ENCODE measurements at regions not wholly inside any gene's neighbourhood (a gene's known extent, or its start where the extent isn't known, plus 50 kb on each side); places are given as distances from the start of the nearest gene placed in this dataset.

DNA sequence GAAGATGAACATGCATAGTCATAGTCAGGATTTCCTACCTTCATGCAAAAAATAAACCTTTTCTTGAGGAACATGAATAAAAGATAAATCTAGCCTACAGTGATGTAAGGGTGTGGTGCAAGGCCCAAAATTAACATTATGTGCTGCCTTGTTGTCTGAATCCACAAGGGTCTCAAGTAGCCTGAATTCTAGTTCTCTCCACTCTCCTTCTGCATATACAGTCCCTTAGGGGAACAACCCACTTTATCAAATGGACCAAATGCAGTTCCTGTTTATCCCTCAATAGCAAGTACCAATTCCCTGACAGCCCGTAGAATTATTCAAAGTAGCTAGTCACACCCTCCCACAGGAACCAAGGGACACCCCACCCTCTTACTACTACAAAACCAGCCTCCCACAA lies 284.0 kb downstream of the ZIC4 start:
- Histone ChIP-seq H3K9me2 (ENCODE audit: insufficient read depth) (no peaks in the 10 kb centered on the region), H3K4me3 (replicated peaks in 1 of 2; ENCODE audit: low read depth in 1 of 2, low read length in 2 of 2) (no peak overlapping the region), H3K4me1 (ENCODE audit: control insufficient read depth in 1 of 2, insufficient read depth in 2 of 2, low read length in 2 of 2) (no peaks in the 10 kb centered on the region), H3K36me3 (ENCODE audit: control insufficient read depth in 1 of 2, insufficient read depth in 2 of 2, low read length in 2 of 2) (no peaks in the 10 kb centered on the region), H3K27ac (ENCODE audit: low read depth, low read length) (no peak overlapping the region), H4K20me1 (ENCODE audit: insufficient read depth) (no peaks in the 10 kb centered on the region), H3K79me2 (ENCODE audit: insufficient read depth, low read length) (no peaks in the 10 kb centered on the region), H3K27me3 (ENCODE audit: insufficient read depth, low read length) (no peaks in the 10 kb centered on the region), H3K4me2 (ENCODE audit: low read length) (no peak overlapping the region), H3K9me3 (ENCODE audit: control insufficient read depth in 1 of 2, insufficient read depth in 1 of 2, low read depth in 1 of 2, low read length in 2 of 2) (no peaks in the 10 kb centered on the region), H2AFZ (ENCODE audit: low read depth, low read length, poor library complexity, severe bottlenecking) (no peak overlapping the region), H3K9ac (ENCODE audit: low read length) (no peak overlapping the region)
- intact Hi-C loops (cut with micrococcal nuclease): no loop called here
- TF ChIP-seq, protein P1, sequence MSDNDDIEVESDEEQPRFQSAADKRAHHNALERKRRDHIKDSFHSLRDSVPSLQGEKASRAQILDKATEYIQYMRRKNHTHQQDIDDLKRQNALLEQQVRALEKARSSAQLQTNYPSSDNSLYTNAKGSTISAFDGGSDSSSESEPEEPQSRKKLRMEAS (IDR thresholded peaks at IDR 0.05): no peak
- no peak for TF ChIP-seq ZNF274 (IDR thresholded peaks at IDR 0.05; ENCODE audit: low read depth, low read length)
- TF ChIP-seq EGR1 (IDR thresholded peaks at IDR 0.05; ENCODE audit: low read depth): no peak
- no peak for TF ChIP-seq POLR2A (IDR thresholded peaks at IDR 0.05; ENCODE audit: borderline replicate concordance, extremely low read depth, insufficient read depth, insufficient read length)
- no peak for TF ChIP-seq YY1 (IDR thresholded peaks at IDR 0.05; ENCODE audit: extremely low read depth, insufficient replicate concordance, low read depth, low read length)
- no peak for TF ChIP-seq FOSL1 (IDR thresholded peaks at IDR 0.05; ENCODE audit: low read depth)
- TF ChIP-seq SRF (IDR thresholded peaks at IDR 0.05; ENCODE audit: low read depth): no peak
- TF ChIP-seq EZH2phosphoT487 (IDR thresholded peaks at IDR 0.05; ENCODE audit: borderline replicate concordance): no peak
- TF ChIP-seq CEBPB (IDR thresholded peaks at IDR 0.05; ENCODE audit: low read depth): no peak
- TF ChIP-seq CBX3 (IDR thresholded peaks at IDR 0.05; ENCODE audit: low read depth): no peak
- TF ChIP-seq, protein P2, sequence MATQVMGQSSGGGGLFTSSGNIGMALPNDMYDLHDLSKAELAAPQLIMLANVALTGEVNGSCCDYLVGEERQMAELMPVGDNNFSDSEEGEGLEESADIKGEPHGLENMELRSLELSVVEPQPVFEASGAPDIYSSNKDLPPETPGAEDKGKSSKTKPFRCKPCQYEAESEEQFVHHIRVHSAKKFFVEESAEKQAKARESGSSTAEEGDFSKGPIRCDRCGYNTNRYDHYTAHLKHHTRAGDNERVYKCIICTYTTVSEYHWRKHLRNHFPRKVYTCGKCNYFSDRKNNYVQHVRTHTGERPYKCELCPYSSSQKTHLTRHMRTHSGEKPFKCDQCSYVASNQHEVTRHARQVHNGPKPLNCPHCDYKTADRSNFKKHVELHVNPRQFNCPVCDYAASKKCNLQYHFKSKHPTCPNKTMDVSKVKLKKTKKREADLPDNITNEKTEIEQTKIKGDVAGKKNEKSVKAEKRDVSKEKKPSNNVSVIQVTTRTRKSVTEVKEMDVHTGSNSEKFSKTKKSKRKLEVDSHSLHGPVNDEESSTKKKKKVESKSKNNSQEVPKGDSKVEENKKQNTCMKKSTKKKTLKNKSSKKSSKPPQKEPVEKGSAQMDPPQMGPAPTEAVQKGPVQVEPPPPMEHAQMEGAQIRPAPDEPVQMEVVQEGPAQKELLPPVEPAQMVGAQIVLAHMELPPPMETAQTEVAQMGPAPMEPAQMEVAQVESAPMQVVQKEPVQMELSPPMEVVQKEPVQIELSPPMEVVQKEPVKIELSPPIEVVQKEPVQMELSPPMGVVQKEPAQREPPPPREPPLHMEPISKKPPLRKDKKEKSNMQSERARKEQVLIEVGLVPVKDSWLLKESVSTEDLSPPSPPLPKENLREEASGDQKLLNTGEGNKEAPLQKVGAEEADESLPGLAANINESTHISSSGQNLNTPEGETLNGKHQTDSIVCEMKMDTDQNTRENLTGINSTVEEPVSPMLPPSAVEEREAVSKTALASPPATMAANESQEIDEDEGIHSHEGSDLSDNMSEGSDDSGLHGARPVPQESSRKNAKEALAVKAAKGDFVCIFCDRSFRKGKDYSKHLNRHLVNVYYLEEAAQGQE (IDR thresholded peaks at IDR 0.05; ENCODE audit: low read depth): no peak
- TF ChIP-seq ELF1 (IDR thresholded peaks at IDR 0.05; ENCODE audit: borderline replicate concordance, low read depth): no peak
- TF ChIP-seq, protein P3, sequence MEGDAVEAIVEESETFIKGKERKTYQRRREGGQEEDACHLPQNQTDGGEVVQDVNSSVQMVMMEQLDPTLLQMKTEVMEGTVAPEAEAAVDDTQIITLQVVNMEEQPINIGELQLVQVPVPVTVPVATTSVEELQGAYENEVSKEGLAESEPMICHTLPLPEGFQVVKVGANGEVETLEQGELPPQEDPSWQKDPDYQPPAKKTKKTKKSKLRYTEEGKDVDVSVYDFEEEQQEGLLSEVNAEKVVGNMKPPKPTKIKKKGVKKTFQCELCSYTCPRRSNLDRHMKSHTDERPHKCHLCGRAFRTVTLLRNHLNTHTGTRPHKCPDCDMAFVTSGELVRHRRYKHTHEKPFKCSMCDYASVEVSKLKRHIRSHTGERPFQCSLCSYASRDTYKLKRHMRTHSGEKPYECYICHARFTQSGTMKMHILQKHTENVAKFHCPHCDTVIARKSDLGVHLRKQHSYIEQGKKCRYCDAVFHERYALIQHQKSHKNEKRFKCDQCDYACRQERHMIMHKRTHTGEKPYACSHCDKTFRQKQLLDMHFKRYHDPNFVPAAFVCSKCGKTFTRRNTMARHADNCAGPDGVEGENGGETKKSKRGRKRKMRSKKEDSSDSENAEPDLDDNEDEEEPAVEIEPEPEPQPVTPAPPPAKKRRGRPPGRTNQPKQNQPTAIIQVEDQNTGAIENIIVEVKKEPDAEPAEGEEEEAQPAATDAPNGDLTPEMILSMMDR (IDR thresholded peaks at IDR 0.05 in 2 of 3, conservative IDR thresholded peaks at IDR 0.05 in 1 of 3; ENCODE audit: borderline replicate concordance in 1 of 3, insufficient read depth in 1 of 3, low read depth in 2 of 3, low read length in 2 of 3): no peak
- no peak for TF ChIP-seq RAD21 (IDR thresholded peaks at IDR 0.05; ENCODE audit: low read depth)
- TF ChIP-seq EZH2 (IDR thresholded peaks at IDR 0.05): no peak
- no peak for TF ChIP-seq SP1 (IDR thresholded peaks at IDR 0.05; ENCODE audit: low read depth)
- ChIA-PET RAD21 (ENCODE audit: low non-redundant PET in 1 of 2, low total read pairs in 2 of 2, uncharacterized antibody in 2 of 2, unreplicated experiment in 2 of 2) (no interaction called here), CTCF (no interaction called here), POLR2A (no interaction called here)
- no TSS peak for BruUV-seq (replicated peaks)
- DNase-seq (ENCODE audit: low read depth, low spot score) (no peak), ATAC-seq (no peak)
